ENCODE measurements at regions not wholly inside any gene's neighbourhood (a gene's known extent, or its start where the extent isn't known, plus 50 kb on each side); places are given as distances from the start of the nearest gene placed in this dataset.

DNA sequence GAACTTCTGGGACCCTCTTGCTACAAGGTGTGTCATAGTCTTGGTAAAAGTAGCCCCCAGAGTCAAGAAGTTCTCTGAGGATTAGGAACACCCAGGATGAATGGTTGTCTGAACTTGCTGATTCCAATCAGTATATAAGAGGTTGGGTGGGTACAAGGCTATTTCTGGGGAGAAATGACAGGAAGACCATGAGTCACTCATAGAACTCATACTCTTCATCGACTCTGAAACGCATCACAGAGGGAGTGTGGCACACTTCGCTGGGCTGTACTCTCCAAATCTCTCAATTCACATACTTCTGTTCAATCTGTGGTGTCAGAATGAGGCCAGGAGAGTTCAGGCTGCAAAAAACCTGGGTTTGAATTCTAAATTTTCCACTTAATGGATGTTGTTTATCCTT is 193.2 kb upstream of the LEF1 start:
- DNase-seq = no peak
- Histone ChIP-seq H3K36me3 (no peaks in the 10 kb centered on the region), H3K4me3 (no peak overlapping the region), H3K27me3 (replicated peaks in 1 of 7) (peaks cover 0 to 10% (median 0%) of the 10 kb centered on the region in 7 donors), H3K27ac (no peak overlapping the region), H3K4me1 (peaks cover 0 to 11% (median 0%) of the 10 kb centered on the region in 6 donors), H3K9me3 (no peaks in the 10 kb centered on the region)
- WGBS, 5 donors = 75 to 89% (median 85%) methylated on average over 3 of the region's 3 CpGs
- intact Hi-C loops (cut with DNase I; ENCODE audit: low total_unique reads) = no loop called here
- no peak for TF ChIP-seq POLR2AphosphoS5 (IDR thresholded peaks at IDR 0.05)
- no peak for TF ChIP-seq POLR2A (IDR thresholded peaks at IDR 0.05)
- TF ChIP-seq, protein P1, sequence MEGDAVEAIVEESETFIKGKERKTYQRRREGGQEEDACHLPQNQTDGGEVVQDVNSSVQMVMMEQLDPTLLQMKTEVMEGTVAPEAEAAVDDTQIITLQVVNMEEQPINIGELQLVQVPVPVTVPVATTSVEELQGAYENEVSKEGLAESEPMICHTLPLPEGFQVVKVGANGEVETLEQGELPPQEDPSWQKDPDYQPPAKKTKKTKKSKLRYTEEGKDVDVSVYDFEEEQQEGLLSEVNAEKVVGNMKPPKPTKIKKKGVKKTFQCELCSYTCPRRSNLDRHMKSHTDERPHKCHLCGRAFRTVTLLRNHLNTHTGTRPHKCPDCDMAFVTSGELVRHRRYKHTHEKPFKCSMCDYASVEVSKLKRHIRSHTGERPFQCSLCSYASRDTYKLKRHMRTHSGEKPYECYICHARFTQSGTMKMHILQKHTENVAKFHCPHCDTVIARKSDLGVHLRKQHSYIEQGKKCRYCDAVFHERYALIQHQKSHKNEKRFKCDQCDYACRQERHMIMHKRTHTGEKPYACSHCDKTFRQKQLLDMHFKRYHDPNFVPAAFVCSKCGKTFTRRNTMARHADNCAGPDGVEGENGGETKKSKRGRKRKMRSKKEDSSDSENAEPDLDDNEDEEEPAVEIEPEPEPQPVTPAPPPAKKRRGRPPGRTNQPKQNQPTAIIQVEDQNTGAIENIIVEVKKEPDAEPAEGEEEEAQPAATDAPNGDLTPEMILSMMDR (IDR thresholded peaks at IDR 0.05 in 8 of 11, conservative IDR thresholded peaks at IDR 0.05 in 3 of 11) = no peak

DNA sequence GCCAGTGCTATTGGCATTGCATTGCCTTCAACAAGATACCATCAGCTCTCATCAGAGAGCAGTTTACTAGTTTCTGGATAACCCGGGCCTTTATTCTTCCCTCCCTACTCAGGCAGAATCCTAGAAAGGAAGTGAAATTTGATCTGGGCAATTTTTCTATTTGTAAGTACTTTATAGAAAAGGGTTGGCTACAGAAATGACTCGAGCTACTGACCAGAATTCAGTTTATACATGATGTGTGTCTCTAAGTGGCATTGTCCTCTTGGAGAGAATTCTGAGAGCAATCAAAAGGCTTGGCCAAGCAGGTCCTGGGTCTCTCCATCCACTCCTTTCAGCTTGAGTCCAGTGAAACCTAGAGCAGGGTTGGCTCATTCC is 192.7 kb upstream of the LEF1 start:
- TF ChIP-seq POLR2A (IDR thresholded peaks at IDR 0.05) (no peak), POLR2AphosphoS5 (IDR thresholded peaks at IDR 0.05) (no peak)
- TF ChIP-seq, protein P1 (IDR thresholded peaks at IDR 0.05 in 8 of 11, conservative IDR thresholded peaks at IDR 0.05 in 3 of 11) = no peak
- no peak for DNase-seq
- Histone ChIP-seq H3K4me3 (no peak overlapping the region), H3K27me3 (replicated peaks in 1 of 7) (peaks cover 0 to 10% (median 0%) of the 10 kb centered on the region in 7 donors), H3K36me3 (no peaks in the 10 kb centered on the region), H3K4me1 (peaks cover 0 to 11% (median 0%) of the 10 kb centered on the region in 6 donors), H3K9me3 (no peaks in the 10 kb centered on the region), H3K27ac (no peak overlapping the region)
- 53 to 59% (median 53%) methylated on average over 2 of the region's 2 CpGs for WGBS, 5 donors
- intact Hi-C loops (cut with DNase I; ENCODE audit: low total_unique reads) = no loop called here

DNA sequence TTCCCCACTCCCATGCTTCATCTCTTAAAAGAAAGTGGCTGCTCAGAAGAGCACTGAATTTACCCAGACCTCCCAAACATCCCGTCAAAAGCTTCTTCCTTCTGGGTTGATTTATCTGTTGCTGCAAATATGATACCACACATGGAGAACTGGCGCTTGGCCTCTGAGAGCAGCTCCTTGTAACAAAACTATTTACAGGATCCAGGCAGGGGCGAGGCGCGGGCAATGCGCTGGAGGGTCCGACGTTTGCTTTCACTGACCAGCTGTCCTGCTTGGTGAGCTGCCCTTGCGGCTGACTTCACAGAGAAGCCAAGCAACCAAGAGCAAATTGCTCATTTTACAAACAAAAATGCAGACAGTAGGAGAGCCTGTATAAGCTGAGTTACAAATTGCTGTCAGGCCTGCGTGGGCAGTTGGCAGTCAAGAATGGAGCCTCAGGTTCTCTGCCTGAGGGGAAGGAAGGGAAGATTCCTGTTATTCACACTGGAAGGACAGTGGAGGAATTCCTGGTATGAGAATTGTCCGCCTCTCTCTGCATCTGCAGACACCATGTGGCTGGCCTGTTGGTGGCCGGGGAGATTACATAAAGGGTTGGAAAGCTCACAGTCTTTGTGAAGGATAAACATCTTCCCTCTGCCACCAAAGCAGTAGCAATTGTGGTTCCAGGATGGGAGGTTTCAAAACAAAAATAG is 192.2 kb upstream of the LEF1 start:
- no peak for DNase-seq
- H3K36me3 ChIP-seq = no peaks in the 10 kb centered on the region
- no peaks in the 10 kb centered on the region for H3K9me3 ChIP-seq
- H3K27me3 ChIP-seq (replicated peaks in 1 of 7) = peaks cover 0 to 10% (median 0%) of the 10 kb centered on the region in 7 donors
- peaks cover 0 to 11% (median under 1%) of the 10 kb centered on the region in 6 donors for H3K4me1 ChIP-seq
- 64 to 77% (median 71%) methylated on average over 12 of the region's 12 CpGs for WGBS, 5 donors
- no peak overlapping the region for H3K27ac ChIP-seq
- H3K4me3 ChIP-seq = no peak overlapping the region
- TF ChIP-seq POLR2AphosphoS5 (IDR thresholded peaks at IDR 0.05) (no peak), POLR2A (IDR thresholded peaks at IDR 0.05) (no peak)
- TF ChIP-seq, protein P1 (IDR thresholded peaks at IDR 0.05 in 8 of 11, conservative IDR thresholded peaks at IDR 0.05 in 3 of 11) = no peak
- intact Hi-C loops (cut with DNase I; ENCODE audit: low total_unique reads) = no loop called here

DNA sequence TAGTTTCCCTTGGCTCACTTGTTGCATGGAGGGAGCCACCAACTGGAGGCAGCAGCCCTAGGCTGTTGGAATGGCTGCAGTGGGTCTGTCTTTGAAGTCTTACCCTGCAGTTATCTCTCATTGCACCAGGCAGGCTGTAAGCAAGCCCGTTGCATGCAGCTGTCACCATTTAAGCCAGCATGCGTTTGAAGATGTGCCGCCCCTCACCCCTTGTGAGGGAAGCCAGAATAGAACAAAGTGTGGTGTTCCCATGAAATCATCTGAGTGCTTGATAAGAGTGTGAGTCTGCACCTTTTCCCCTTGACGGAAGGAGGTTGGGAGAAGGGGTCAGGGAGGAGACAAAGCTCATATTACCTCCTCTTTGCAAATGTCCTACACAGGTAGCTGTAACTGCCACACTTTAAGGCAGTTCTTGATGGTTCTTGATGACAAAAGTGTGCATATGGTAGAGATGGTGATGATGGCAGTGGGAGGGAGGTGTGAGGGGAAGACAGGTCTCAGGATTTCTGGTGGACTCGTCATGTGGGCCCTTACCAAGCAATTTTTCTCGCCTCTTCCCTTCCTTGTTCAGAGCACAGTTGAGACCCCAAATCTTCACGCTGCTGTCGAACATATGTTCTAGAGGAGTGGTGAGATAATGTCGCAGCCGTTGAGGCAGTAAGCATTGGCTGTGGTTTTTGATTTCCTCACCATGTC is 191.4 kb upstream of the LEF1 start:
- WGBS, 5 donors = 44 to 53% (median 49%) methylated on average over 10 of the region's 10 CpGs
- H3K4me1 ChIP-seq = peaks cover 0 to 11% (median 2%) of the 10 kb centered on the region in 6 donors
- peaks cover 0 to 10% (median 0%) of the 10 kb centered on the region in 7 donors for H3K27me3 ChIP-seq (replicated peaks in 1 of 7)
- H3K9me3 ChIP-seq = no peaks in the 10 kb centered on the region
- peak overlapping the region in 1 of 8 donors; percentile 17 for H3K27ac ChIP-seq
- intact Hi-C loops (cut with DNase I; ENCODE audit: low total_unique reads) = no loop called here
- TF ChIP-seq POLR2A (IDR thresholded peaks at IDR 0.05) (no peak), POLR2AphosphoS5 (IDR thresholded peaks at IDR 0.05) (no peak)
- TF ChIP-seq, protein P1 (IDR thresholded peaks at IDR 0.05 in 8 of 11, conservative IDR thresholded peaks at IDR 0.05 in 3 of 11) = no peak
- no peak for DNase-seq
- H3K36me3 ChIP-seq = no peaks in the 10 kb centered on the region
- H3K4me3 ChIP-seq = no peak overlapping the region
